Transverse colon (tissue), 3 donors: ENCODE measurements at regions not wholly inside any gene's neighbourhood (a gene's known extent, or its start where the extent isn't known, plus 50 kb on each side); places are given as distances from the start of the nearest gene placed in this dataset.

ENCODE experiments used
- CTCF ChIP-seq, 5 experiments: fragments of 200-600 bp in 3 of 5; fragments of 450-650 bp in 2 of 5; sonication (generic) in 3 of 5; IDR thresholded peaks; 1 replicate in 2 of 5; 2 replicates in 3 of 5; pipeline ENCODE4 v1.5.1; 2016 to 2017; ENCODE audit warnings: antibody characterized with exemption in 5 of 5, inconsistent platforms in 3 of 5, mild to moderate bottlenecking in 2 of 5, moderate library complexity in 1 of 5
- EP300 ChIP-seq: sonication (generic); formaldehyde crosslinking; IDR thresholded peaks from one replicate; pipeline ENCODE4 v1.6.1; 2017; ENCODE audit warnings: antibody characterized with exemption, low read depth

- TF ChIP-seq CTCF (IDR thresholded peaks at IDR 0.05): no peak
- TF ChIP-seq EP300: no peak
Measured at GRCh38 chr4:27861802-27862201, 1001.2 kb downstream of the STIM2 start.
